ENCODE measurements at regions not wholly inside any gene's neighbourhood (a gene's known extent, or its start where the extent isn't known, plus 50 kb on each side); places are given as distances from the start of the nearest gene placed in this dataset.
A peak's percentile ranks its signal among the peaks of the same experiment; 100 is the strongest.

- TF ChIP-seq ZNF592 (IDR thresholded peaks at IDR 0.05) (peak; percentile 76), TRIM24 (IDR thresholded peaks at IDR 0.05) (peak in 1 of 2 experiments; percentile 20; a peak in 2 of 4 replicates), MTA3 (IDR thresholded peaks at IDR 0.05; ENCODE audit: borderline replicate concordance) (0 out of 2 replicates have a peak, but pooled peaks have one; percentile 51), ZNF589 (CRISPR knock-in tag; IDR thresholded peaks at IDR 0.05; ENCODE audit: low read depth) (0 out of 2 replicates have a peak, but pooled peaks have one; percentile 42), CEBPG (CRISPR knock-in tag; IDR thresholded peaks at IDR 0.05) (peak; percentile 53; the same call in 1 of the 2 replicates), CEBPG (tag; conservative IDR thresholded peaks at IDR 0.05 in 1 of 2, IDR thresholded peaks at IDR 0.05 in 1 of 2) (peak; percentile 96 to 98), TAF15 (IDR thresholded peaks at IDR 0.05; ENCODE audit: low read depth, low read length) (no peak), HMG20B (CRISPR knock-in tag; IDR thresholded peaks at IDR 0.05) (no peak), BACH1 (tag; IDR thresholded peaks at IDR 0.05) (0 out of 2 replicates have a peak, but pooled peaks have one; percentile 35), XRCC5 (IDR thresholded peaks at IDR 0.05; ENCODE audit: low read depth, low read length) (no peak), NRF1 (conservative IDR thresholded peaks at IDR 0.05 in 1 of 2, IDR thresholded peaks at IDR 0.05 in 1 of 2) (0 out of 4 replicates have a peak, but pooled peaks of 1 of the 2 experiments have one; percentile 16), ZNF766 (CRISPR knock-in tag; conservative IDR thresholded peaks at IDR 0.05) (no peak), POLR2AphosphoS2 (IDR thresholded peaks at IDR 0.05; ENCODE audit: low read length) (no peak), ZNF197 (CRISPR knock-in tag; IDR thresholded peaks at IDR 0.05; ENCODE audit: low read depth) (0 out of 2 replicates have a peak, but pooled peaks have one; percentile 31), MTA1 (IDR thresholded peaks at IDR 0.05; ENCODE audit: borderline replicate concordance) (peak; percentile 31; the same call in 1 of the 2 replicates), ATF3 (IDR thresholded peaks at IDR 0.05) (peak; percentile 98), ATF3 (CRISPR knock-in tag; conservative IDR thresholded peaks at IDR 0.05) (peak; percentile 39; the same call in 1 of the 2 replicates), MAX (CRISPR knock-in tag; IDR thresholded peaks at IDR 0.05) (no peak), NR2C2 (CRISPR knock-in tag; IDR thresholded peaks at IDR 0.05) (no peak), NR2C2 (tag; IDR thresholded peaks at IDR 0.05) (peak; percentile 77), SMARCE1 (IDR thresholded peaks at IDR 0.05) (peak; percentile 60), HDAC2 (IDR thresholded peaks at IDR 0.05) (peak; percentile 60; the same call in 1 of the 2 replicates), NBN (IDR thresholded peaks at IDR 0.05; ENCODE audit: low read depth) (no peak), ATF1 (CRISPR knock-in tag; IDR thresholded peaks at IDR 0.05) (no peak), ATF1 (tag; IDR thresholded peaks at IDR 0.05) (peak; percentile 47), PRMT5 (CRISPR knock-in tag; IDR thresholded peaks at IDR 0.05) (no peak), CHD2 (IDR thresholded peaks at IDR 0.05; ENCODE audit: low read depth, low read length) (no peak)
Observed at GRCh38 chr5:68456756-68457217, 241.2 kb downstream of the PIK3R1 start (continued).

Data from K562 (cell line).